ENCODE measurements at regions not wholly inside any gene's neighbourhood (a gene's known extent, or its start where the extent isn't known, plus 50 kb on each side); places are given as distances from the start of the nearest gene placed in this dataset.
A peak's percentile ranks its signal among the peaks of the same experiment; 100 is the strongest.

DNA sequence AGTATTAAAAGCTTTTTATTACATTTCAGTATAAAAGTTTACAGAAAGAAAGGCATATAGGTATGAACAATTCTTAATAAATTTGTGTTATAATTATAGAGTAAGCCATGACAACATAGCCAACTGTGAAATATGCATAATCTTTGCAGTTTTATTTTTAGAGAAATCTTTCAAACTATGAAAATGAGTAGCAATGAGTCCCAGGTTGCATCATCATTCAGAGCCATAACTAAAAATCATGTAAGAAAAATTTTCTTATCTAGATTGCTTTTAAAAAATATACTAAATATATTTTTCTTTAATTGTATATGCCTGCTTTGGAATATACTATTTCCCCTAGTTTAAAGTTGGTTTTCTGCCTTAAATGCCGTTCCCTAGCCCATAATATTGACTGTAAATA is 54.8 kb upstream of the NAF1 start:
- Histone ChIP-seq H2AFZ (ENCODE audit: low read depth, low read length, poor library complexity, severe bottlenecking) (peak overlapping the region; percentile 28), H3K4me2 (ENCODE audit: low read length) (no peak overlapping the region), H3K27me3 (ENCODE audit: insufficient read depth, low read length) (no peaks in the 10 kb centered on the region), H3K9me2 (ENCODE audit: insufficient read depth) (no peaks in the 10 kb centered on the region), H4K20me1 (ENCODE audit: insufficient read depth) (no peaks in the 10 kb centered on the region), H3K79me2 (ENCODE audit: insufficient read depth, low read length) (no peaks in the 10 kb centered on the region), H3K4me1 (ENCODE audit: control insufficient read depth in 1 of 2, insufficient read depth in 2 of 2, low read length in 2 of 2) (0 out of 4 replicates have a peak, but pooled peaks cover 0 to 2% of the 10 kb centered on the region in 2 experiments), H3K27ac (ENCODE audit: low read depth, low read length) (no peak overlapping the region), H3K9me3 (ENCODE audit: control insufficient read depth in 1 of 2, insufficient read depth in 1 of 2, low read depth in 1 of 2, low read length in 2 of 2) (no peaks in the 10 kb centered on the region), H3K36me3 (ENCODE audit: control insufficient read depth in 1 of 2, insufficient read depth in 2 of 2, low read length in 2 of 2) (no peaks in the 10 kb centered on the region), H3K9ac (ENCODE audit: low read length) (no peak overlapping the region), H3K4me3 (replicated peaks in 1 of 2; ENCODE audit: low read depth in 1 of 2, low read length in 2 of 2) (no peak overlapping the region)
- ATAC-seq (no peak), DNase-seq (ENCODE audit: low read depth, low spot score) (no peak)
- intact Hi-C loops (cut with micrococcal nuclease): no loop called here
- ChIA-PET CTCF (no interaction called here), POLR2A (interaction anchor here (1.1 kb wide), 1 partner anchor 272 kb away, joined by 5 read pairs; no protein-coding TSS in a partner anchor), RAD21 (ENCODE audit: low non-redundant PET in 1 of 2, low total read pairs in 2 of 2, uncharacterized antibody in 2 of 2, unreplicated experiment in 2 of 2) (no interaction called here)
- no peak for TF ChIP-seq POLR2AphosphoS5 (IDR thresholded peaks at IDR 0.05; ENCODE audit: low read depth, low read length)
- TF ChIP-seq TCF7L2 (IDR thresholded peaks at IDR 0.05; ENCODE audit: borderline replicate concordance, extremely low read depth, insufficient read depth, insufficient read length): no peak
- no peak for TF ChIP-seq CEBPB (IDR thresholded peaks at IDR 0.05; ENCODE audit: low read depth)
- TF ChIP-seq ZFX (IDR thresholded peaks at IDR 0.05): no peak
- BruUV-seq (replicated peaks): no TSS peak

- no peak for ATAC-seq
- H3K4me2 ChIP-seq (ENCODE audit: low read length): no peak overlapping the region
- no TSS peak for BruUV-seq (replicated peaks)
Measured at GRCh38 chr4:163217505-163217904, 50.8 kb upstream of the NAF1 start.

More at GRCh38 chr4:163217505-163217904, 50.8 kb upstream of the NAF1 start:
- no peak overlapping the region for H3K9ac ChIP-seq (ENCODE audit: low read length)
- no peaks in the 10 kb centered on the region for H3K79me2 ChIP-seq (ENCODE audit: insufficient read depth, low read length)
- H2AFZ ChIP-seq (ENCODE audit: low read depth, low read length, poor library complexity, severe bottlenecking): no peak overlapping the region
- ChIA-PET RAD21 (ENCODE audit: low non-redundant PET in 1 of 2, low total read pairs in 2 of 2, uncharacterized antibody in 2 of 2, unreplicated experiment in 2 of 2) (no interaction called here), POLR2A (no interaction called here), CTCF (no interaction called here)
- no peaks in the 10 kb centered on the region for H3K9me2 ChIP-seq (ENCODE audit: insufficient read depth)
- H3K36me3 ChIP-seq (ENCODE audit: control insufficient read depth in 1 of 2, insufficient read depth in 2 of 2, low read length in 2 of 2): no peaks in the 10 kb centered on the region
- H3K27me3 ChIP-seq (ENCODE audit: insufficient read depth, low read length): no peaks in the 10 kb centered on the region
- no peak overlapping the region for H3K27ac ChIP-seq (ENCODE audit: low read depth, low read length)
- intact Hi-C loops (cut with micrococcal nuclease): no loop called here
- H3K9me3 ChIP-seq (ENCODE audit: control insufficient read depth in 1 of 2, insufficient read depth in 1 of 2, low read depth in 1 of 2, low read length in 2 of 2): no peaks in the 10 kb centered on the region
- H4K20me1 ChIP-seq (ENCODE audit: insufficient read depth): no peaks in the 10 kb centered on the region
- no peak for DNase-seq (ENCODE audit: low read depth, low spot score)
- no peak for TF ChIP-seq RAD21 (IDR thresholded peaks at IDR 0.05; ENCODE audit: low read depth)
- TF ChIP-seq, protein P1, sequence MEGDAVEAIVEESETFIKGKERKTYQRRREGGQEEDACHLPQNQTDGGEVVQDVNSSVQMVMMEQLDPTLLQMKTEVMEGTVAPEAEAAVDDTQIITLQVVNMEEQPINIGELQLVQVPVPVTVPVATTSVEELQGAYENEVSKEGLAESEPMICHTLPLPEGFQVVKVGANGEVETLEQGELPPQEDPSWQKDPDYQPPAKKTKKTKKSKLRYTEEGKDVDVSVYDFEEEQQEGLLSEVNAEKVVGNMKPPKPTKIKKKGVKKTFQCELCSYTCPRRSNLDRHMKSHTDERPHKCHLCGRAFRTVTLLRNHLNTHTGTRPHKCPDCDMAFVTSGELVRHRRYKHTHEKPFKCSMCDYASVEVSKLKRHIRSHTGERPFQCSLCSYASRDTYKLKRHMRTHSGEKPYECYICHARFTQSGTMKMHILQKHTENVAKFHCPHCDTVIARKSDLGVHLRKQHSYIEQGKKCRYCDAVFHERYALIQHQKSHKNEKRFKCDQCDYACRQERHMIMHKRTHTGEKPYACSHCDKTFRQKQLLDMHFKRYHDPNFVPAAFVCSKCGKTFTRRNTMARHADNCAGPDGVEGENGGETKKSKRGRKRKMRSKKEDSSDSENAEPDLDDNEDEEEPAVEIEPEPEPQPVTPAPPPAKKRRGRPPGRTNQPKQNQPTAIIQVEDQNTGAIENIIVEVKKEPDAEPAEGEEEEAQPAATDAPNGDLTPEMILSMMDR (IDR thresholded peaks at IDR 0.05 in 2 of 3, conservative IDR thresholded peaks at IDR 0.05 in 1 of 3; ENCODE audit: borderline replicate concordance in 1 of 3, insufficient read depth in 1 of 3, low read depth in 2 of 3, low read length in 2 of 3): no peak
- TF ChIP-seq SIN3A (IDR thresholded peaks at IDR 0.05; ENCODE audit: low read depth): no peak
- no peak for TF ChIP-seq CEBPB (IDR thresholded peaks at IDR 0.05; ENCODE audit: low read depth)
- no peak overlapping the region for H3K4me3 ChIP-seq (replicated peaks in 1 of 2; ENCODE audit: low read depth in 1 of 2, low read length in 2 of 2)
- H3K4me1 ChIP-seq (ENCODE audit: control insufficient read depth in 1 of 2, insufficient read depth in 2 of 2, low read length in 2 of 2): 0 out of 4 replicates have a peak, but pooled peaks cover 0 to 2% of the 10 kb centered on the region in 2 experiments

Measured in HCT116 (cell line).